C4-2B (cell line): ENCODE measurements at regions not wholly inside any gene's neighbourhood (a gene's known extent, or its start where the extent isn't known, plus 50 kb on each side); places are given as distances from the start of the nearest gene placed in this dataset.

Experiments
- CTCF ChIP-seq: fragments of 450-650 bp; conservative IDR thresholded peaks from 2 replicates; pipeline ENCODE4 v1.5.1; 2017; ENCODE audit warnings: mild to moderate bottlenecking
- ZFX ChIP-seq: fragments of 450-650 bp; IDR thresholded peaks from 2 replicates; pipeline ENCODE4 v1.6.1; 2017

- TF ChIP-seq CTCF: no peak
- TF ChIP-seq ZFX: no peak
Observed at GRCh38 chr10:84783909-84784308, 455.5 kb downstream of the CCSER2 start.
